Muscle layer of duodenum (tissue), 2 donors: ENCODE measurements at regions not wholly inside any gene's neighbourhood (a gene's known extent, or its start where the extent isn't known, plus 50 kb on each side); places are given as distances from the start of the nearest gene placed in this dataset.

Experiments used
- H3K27ac ChIP-seq: one replicate; pipeline ENCODE4 v1.7.0; 2013; ENCODE audit warnings: mild to moderate bottlenecking, low read length
- H3K27me3 ChIP-seq: one replicate; pipeline ENCODE4 v1.7.0; 2013; ENCODE audit warnings: low read depth, mild to moderate bottlenecking, control low read depth, low read length
- H3K36me3 ChIP-seq, 2 donors: one replicate each; pipeline ENCODE4 v1.7.0; 2013; ENCODE audit warnings: low read length in 2 of 2, control low read depth in 1 of 2, mild to moderate bottlenecking in 1 of 2; ENCODE audit not compliant: insufficient read depth in 2 of 2, control insufficient read depth in 1 of 2
- H3K4me1 ChIP-seq, 2 donors: one replicate each; pipeline ENCODE4 v1.7.0; 2013; ENCODE audit warnings: low read length in 2 of 2, mild to moderate bottlenecking in 2 of 2, control low read depth in 1 of 2, moderate library complexity in 1 of 2; ENCODE audit not compliant: insufficient read depth in 2 of 2, control insufficient read depth in 1 of 2
- H3K4me3 ChIP-seq, 2 donors: one replicate each; pipeline ENCODE4 v1.7.0; 2013; ENCODE audit warnings: low read length in 2 of 2, low read depth in 1 of 2, mild to moderate bottlenecking in 1 of 2
- H3K9me3 ChIP-seq, 2 donors: one replicate each; pipeline ENCODE4 v1.7.0; 2013; ENCODE audit warnings: low read length in 2 of 2, control low read depth in 1 of 2, mild to moderate bottlenecking in 1 of 2; ENCODE audit not compliant: control insufficient read depth in 1 of 2
- donor health status: healthy.

GRCh38 chr9:24438876-24439275 is 106.8 kb downstream of the IZUMO3 start:
- Histone ChIP-seq H3K27me3 (no peaks in the 10 kb centered on the region), H3K36me3 (no peaks in the 10 kb centered on the region)

GRCh38 chr9:24436761-24437160 is 108.9 kb downstream of the IZUMO3 start:
- Histone ChIP-seq H3K4me3 (no peak overlapping the region), H3K9me3 (no peaks in the 10 kb centered on the region)

More at GRCh38 chr9:24438876-24439275, 106.8 kb downstream of the IZUMO3 start:
- Histone ChIP-seq H3K27ac (no peak overlapping the region), H3K9me3 (no peaks in the 10 kb centered on the region), H3K4me1 (no peaks in the 10 kb centered on the region), H3K4me3 (no peak overlapping the region)

GRCh38 chr9:24434183-24434582 is 111.5 kb downstream of the IZUMO3 start:
- Histone ChIP-seq H3K4me1 (no peaks in the 10 kb centered on the region), H3K27me3 (no peaks in the 10 kb centered on the region), H3K27ac (no peak overlapping the region), H3K9me3 (no peaks in the 10 kb centered on the region), H3K4me3 (no peak overlapping the region), H3K36me3 (no peaks in the 10 kb centered on the region)

More at GRCh38 chr9:24436761-24437160, 108.9 kb downstream of the IZUMO3 start:
- Histone ChIP-seq H3K27ac (no peak overlapping the region), H3K4me1 (no peaks in the 10 kb centered on the region), H3K36me3 (no peaks in the 10 kb centered on the region), H3K27me3 (no peaks in the 10 kb centered on the region)

GRCh38 chr9:24416136-24416535 is 129.6 kb downstream of the IZUMO3 start:
- Histone ChIP-seq H3K27ac (no peak overlapping the region), H3K36me3 (no peaks in the 10 kb centered on the region), H3K4me1 (no peaks in the 10 kb centered on the region), H3K9me3 (no peaks in the 10 kb centered on the region), H3K27me3 (no peaks in the 10 kb centered on the region), H3K4me3 (no peak overlapping the region)

GRCh38 chr9:24413651-24414050 is 132.0 kb downstream of the IZUMO3 start:
- no peaks in the 10 kb centered on the region for H3K36me3 ChIP-seq
- no peaks in the 10 kb centered on the region for H3K27me3 ChIP-seq
- H3K9me3 ChIP-seq: peaks cover 0 to 4% of the 10 kb centered on the region in 2 donors
- H3K4me3 ChIP-seq: no peak overlapping the region
- no peaks in the 10 kb centered on the region for H3K4me1 ChIP-seq
- no peak overlapping the region for H3K27ac ChIP-seq

DNA sequence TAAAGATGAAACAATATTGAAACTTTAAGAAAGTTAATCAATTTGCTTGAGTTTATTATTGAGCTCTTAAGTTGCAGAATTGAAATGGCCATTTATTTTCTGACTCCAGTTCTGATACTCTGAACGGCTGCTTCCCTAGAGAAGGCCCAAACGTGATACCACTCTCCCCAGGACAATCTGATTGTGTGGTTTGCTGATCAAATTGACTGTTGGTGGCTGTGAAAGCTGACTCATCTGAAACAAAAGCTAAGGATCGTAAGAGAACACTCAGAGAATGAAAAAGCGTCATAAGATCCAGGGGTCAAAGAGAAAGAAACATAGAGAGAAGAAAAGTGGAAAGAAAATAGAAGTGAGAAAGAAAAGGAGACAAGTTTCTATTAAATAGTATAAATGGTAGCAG is 147.2 kb downstream of the IZUMO3 start:
- no peaks in the 10 kb centered on the region for H3K4me1 ChIP-seq
- H3K27ac ChIP-seq: no peak overlapping the region
- H3K4me3 ChIP-seq: no peak overlapping the region
- no peaks in the 10 kb centered on the region for H3K36me3 ChIP-seq
- peaks cover 0 to 4% of the 10 kb centered on the region in 2 donors for H3K9me3 ChIP-seq
- H3K27me3 ChIP-seq: no peaks in the 10 kb centered on the region

DNA sequence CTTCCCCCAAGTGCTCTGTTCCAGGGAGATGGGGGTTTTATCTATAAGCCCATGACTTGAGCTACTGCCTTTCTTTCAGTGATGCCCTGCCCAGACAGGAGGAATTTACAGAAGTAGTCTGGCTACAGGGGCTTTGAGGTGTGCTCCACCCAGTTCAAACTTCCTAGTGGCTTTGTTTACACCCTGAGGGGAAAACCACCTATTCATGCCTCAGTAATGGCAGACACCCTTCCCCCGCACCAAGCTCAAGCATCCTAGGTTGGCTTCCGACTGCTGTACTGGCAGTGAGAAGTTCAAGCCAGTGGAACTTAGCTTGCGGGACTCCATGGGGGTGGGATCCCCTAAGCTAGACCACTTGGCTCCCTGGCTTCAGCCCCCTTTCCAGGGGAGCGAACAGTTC is 154.6 kb downstream of the IZUMO3 start:
- no peak overlapping the region for H3K27ac ChIP-seq
- H3K4me3 ChIP-seq: no peak overlapping the region
- H3K4me1 ChIP-seq: no peaks in the 10 kb centered on the region
- H3K36me3 ChIP-seq: no peaks in the 10 kb centered on the region
- no peaks in the 10 kb centered on the region for H3K27me3 ChIP-seq
- peaks cover 0 to 4% of the 10 kb centered on the region in 2 donors for H3K9me3 ChIP-seq

- H3K4me1 ChIP-seq: no peaks in the 10 kb centered on the region
- no peak overlapping the region for H3K27ac ChIP-seq
- H3K9me3 ChIP-seq: no peaks in the 10 kb centered on the region
- H3K4me3 ChIP-seq: no peak overlapping the region
- no peaks in the 10 kb centered on the region for H3K36me3 ChIP-seq
- no peaks in the 10 kb centered on the region for H3K27me3 ChIP-seq
Observed at GRCh38 chr9:24385077-24385476, 160.6 kb downstream of the IZUMO3 start.

DNA sequence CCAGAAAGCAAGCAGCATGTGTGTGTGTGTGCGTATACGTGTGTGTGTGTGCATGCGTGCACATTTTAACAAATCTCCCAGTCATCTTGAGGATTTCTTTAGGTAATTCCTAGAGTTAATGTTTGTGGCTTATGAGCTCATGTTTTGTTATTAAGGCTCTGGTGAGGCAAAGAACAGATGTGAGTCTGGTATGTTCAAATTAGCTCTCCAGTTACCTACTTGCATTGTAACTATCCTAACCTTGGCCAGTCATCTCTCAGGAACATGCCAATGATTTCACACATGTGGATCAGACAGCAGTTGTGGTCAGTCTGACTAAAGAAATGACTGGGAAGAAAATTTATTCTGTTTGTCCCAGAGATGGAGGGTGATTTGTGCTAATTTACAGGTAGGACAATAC is 163.1 kb downstream of the IZUMO3 start:
- no peak overlapping the region for H3K4me3 ChIP-seq
- H3K36me3 ChIP-seq: no peaks in the 10 kb centered on the region
- no peak overlapping the region for H3K27ac ChIP-seq
- H3K9me3 ChIP-seq: no peaks in the 10 kb centered on the region
- H3K27me3 ChIP-seq: no peaks in the 10 kb centered on the region
- H3K4me1 ChIP-seq: no peaks in the 10 kb centered on the region

DNA sequence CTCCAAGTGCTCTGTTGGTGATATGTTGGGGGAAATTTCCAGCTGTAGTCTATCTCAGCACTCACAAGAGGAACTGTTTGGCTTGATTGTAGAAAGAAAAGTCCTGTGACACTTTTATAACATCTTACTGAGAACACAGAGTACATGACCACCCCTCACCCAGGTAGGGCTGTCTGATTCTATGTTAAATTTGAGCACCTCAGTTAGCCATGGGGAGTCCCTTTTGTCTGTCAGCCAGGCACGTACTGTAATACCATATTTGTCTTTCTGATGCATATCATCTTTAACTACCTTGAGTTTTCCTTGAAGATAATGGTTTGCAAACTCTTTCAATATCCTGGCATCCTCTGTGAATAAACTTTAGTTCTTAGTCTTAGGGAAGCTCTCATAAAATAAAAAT is 164.5 kb downstream of the IZUMO3 start:
- Histone ChIP-seq H3K9me3 (peaks cover 0 to 4% of the 10 kb centered on the region in 2 donors), H3K27ac (no peak overlapping the region), H3K4me1 (no peaks in the 10 kb centered on the region), H3K4me3 (no peak overlapping the region), H3K27me3 (no peaks in the 10 kb centered on the region), H3K36me3 (no peaks in the 10 kb centered on the region)

DNA sequence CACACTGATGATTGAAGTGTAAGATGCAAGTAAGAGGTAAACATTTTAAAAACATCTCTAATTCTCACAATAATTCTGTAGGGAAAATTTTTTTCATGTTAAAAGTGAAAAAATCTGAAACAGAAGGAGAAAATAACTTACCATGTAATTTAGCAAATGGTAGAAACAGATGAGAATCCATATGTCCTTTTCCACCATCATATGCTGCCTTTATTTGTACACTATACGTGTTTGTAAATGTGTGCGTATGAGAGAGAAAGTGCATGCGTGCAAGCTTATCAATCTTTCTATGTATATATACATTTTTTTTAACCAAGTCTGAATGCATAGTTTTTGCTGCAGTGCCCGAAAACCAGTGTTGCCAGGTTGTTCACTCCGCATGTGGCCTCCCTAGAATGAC is 186.7 kb downstream of the IZUMO3 start:
- Histone ChIP-seq H3K36me3 (no peaks in the 10 kb centered on the region), H3K4me3 (no peak overlapping the region), H3K9me3 (peaks cover 5 to 25% of the 10 kb centered on the region in 2 donors), H3K4me1 (no peaks in the 10 kb centered on the region), H3K27ac (no peak overlapping the region), H3K27me3 (no peaks in the 10 kb centered on the region)

DNA sequence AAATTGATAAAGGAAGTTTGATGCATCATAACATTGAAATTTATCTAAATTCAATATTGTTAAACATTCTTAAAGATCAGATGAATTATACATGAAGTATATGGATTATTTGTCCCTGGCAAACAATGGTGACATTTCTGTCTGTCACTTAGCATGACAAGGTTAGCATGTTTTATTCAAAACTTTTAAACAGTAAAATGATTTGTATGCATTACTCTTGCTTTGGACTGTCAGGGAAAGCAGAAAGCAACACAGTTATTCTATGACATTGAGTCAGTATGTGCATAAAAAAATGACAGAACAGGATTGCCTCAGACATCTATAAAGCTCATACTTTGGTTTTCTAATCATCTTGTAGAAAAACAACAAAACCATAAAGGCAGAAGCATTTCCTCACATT is 193.7 kb downstream of the IZUMO3 start:
- Histone ChIP-seq H3K4me3 (no peak overlapping the region), H3K4me1 (no peaks in the 10 kb centered on the region), H3K9me3 (no peaks in the 10 kb centered on the region), H3K36me3 (no peaks in the 10 kb centered on the region), H3K27ac (no peak overlapping the region), H3K27me3 (no peaks in the 10 kb centered on the region)
